GM13977 (cell line): ENCODE measurements at regions not wholly inside any gene's neighbourhood (a gene's known extent, or its start where the extent isn't known, plus 50 kb on each side); places are given as distances from the start of the nearest gene placed in this dataset.

Source experiments
- DNase-seq: peaks from one replicate; pipeline ENCODE4 v3.0.0; 2012; ENCODE audit warnings: low spot score
- CTCF ChIP-seq: IDR thresholded peaks from 2 replicates; pipeline ENCODE4 v1.5.1; 2012; ENCODE audit warnings: mild to moderate bottlenecking, control low read depth; ENCODE audit not compliant: insufficient read depth; ENCODE audit errors: extremely low read depth, missing control alignments
- in situ Hi-C: fragments of 300-500 bp; cut with MboI; formaldehyde crosslinking; loops from one replicate; pipeline ENCODE4 v1.12.0; 2022; ENCODE audit warnings: low sequenced_read_pairs, low pct_unique_long_range_greater_than_20kb, mixed read lengths, inconsistent platforms; ENCODE audit not compliant: unreplicated experiment

- no peak for DNase-seq
- in situ Hi-C loops: no loop called here
- no peak for TF ChIP-seq CTCF
Observed at GRCh38 chr16:59686405-59686804, 952.3 kb upstream of the GOT2 start.

GRCh38 chr16:59684911-59685310, 950.8 kb upstream of the GOT2 start:
- no peak for TF ChIP-seq CTCF
- in situ Hi-C loops: no loop called here

GRCh38 chr16:59683709-59684108, 949.6 kb upstream of the GOT2 start:
- in situ Hi-C loops: no loop called here
- no peak for TF ChIP-seq CTCF
- DNase-seq: no peak

More at GRCh38 chr16:59684911-59685310, 950.8 kb upstream of the GOT2 start:
- DNase-seq: no peak

GRCh38 chr16:59665618-59666220, 931.6 kb upstream of the GOT2 start:
- DNase-seq: no peak
- no peak for TF ChIP-seq CTCF
- in situ Hi-C loops: no loop called here

- TF ChIP-seq CTCF: no peak
Observed at GRCh38 chr16:59658572-59658971, 924.5 kb upstream of the GOT2 start.

GRCh38 chr16:59655031-59655430, 920.9 kb upstream of the GOT2 start:
- in situ Hi-C loops: no loop called here

More at GRCh38 chr16:59658572-59658971, 924.5 kb upstream of the GOT2 start:
- no peak for DNase-seq
- in situ Hi-C loops: no loop called here

More at GRCh38 chr16:59655031-59655430, 920.9 kb upstream of the GOT2 start:
- DNase-seq: no peak
- no peak for TF ChIP-seq CTCF
